Epithelial cell of proximal tubule (primary cell): ENCODE measurements at regions not wholly inside any gene's neighbourhood (a gene's known extent, or its start where the extent isn't known, plus 50 kb on each side); places are given as distances from the start of the nearest gene placed in this dataset.

Source experiments
- DNase-seq: peaks from one replicate; pipeline ENCODE4 v3.0.0-alpha.2; 2011; ENCODE audit warnings: low read depth
- H3K4me3 ChIP-seq: 2 replicates; pipeline ENCODE4 v1.5.1; 2011; ENCODE audit warnings: low read depth, mild to moderate bottlenecking, low read length
- TF ChIP-seq, protein P1 (sequence below): conservative IDR thresholded peaks from 2 replicates; pipeline ENCODE4 v1.5.1; 2012; ENCODE audit warnings: low read depth, mild to moderate bottlenecking, low read length

DNA sequence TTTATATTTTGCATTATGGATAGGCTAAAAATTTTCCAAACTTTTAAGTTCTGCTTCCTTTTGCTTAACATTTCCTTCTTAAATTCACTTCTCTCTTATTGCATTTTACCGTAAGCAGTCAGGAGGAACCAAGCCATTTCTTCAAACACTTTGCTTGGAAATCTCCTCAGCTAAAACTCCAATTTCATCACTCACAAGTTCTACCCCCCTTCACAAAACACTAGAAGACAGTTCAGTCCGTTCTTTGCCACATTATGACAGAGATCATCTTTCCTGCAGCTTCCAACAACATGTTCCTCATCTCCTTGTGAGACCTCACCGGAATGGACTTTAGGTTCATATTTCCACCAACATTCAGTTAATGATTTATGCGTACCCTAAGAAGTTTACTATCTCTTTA, 79.2 kb upstream of the LY86 start:
- DNase-seq: no peak

DNA sequence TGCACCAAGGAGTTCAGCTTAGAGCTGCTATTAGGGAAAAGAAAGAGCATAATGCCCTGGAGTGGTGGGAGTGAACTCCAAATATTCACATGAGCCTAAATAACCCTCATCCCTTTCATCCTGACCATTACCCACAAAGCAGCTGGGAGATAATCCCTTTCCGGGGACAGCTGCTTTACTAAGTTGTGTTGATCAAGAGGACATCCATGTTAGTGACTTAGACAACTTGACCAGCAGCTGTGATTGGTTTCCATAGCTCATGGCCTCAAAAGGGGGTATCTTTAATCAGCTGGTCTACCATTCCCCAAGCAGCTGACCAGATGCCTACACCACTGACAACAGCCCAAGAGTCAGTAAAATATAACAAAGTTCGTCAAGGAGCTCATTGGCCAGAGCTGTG, 75.8 kb upstream of the LY86 start:
- TF ChIP-seq, protein P1, sequence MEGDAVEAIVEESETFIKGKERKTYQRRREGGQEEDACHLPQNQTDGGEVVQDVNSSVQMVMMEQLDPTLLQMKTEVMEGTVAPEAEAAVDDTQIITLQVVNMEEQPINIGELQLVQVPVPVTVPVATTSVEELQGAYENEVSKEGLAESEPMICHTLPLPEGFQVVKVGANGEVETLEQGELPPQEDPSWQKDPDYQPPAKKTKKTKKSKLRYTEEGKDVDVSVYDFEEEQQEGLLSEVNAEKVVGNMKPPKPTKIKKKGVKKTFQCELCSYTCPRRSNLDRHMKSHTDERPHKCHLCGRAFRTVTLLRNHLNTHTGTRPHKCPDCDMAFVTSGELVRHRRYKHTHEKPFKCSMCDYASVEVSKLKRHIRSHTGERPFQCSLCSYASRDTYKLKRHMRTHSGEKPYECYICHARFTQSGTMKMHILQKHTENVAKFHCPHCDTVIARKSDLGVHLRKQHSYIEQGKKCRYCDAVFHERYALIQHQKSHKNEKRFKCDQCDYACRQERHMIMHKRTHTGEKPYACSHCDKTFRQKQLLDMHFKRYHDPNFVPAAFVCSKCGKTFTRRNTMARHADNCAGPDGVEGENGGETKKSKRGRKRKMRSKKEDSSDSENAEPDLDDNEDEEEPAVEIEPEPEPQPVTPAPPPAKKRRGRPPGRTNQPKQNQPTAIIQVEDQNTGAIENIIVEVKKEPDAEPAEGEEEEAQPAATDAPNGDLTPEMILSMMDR: no peak
- H3K4me3 ChIP-seq: no peak overlapping the region
- DNase-seq: no peak

More for the DNA sequence above, 79.2 kb upstream of the LY86 start:
- H3K4me3 ChIP-seq: no peak overlapping the region
- TF ChIP-seq, protein P1: no peak

DNA sequence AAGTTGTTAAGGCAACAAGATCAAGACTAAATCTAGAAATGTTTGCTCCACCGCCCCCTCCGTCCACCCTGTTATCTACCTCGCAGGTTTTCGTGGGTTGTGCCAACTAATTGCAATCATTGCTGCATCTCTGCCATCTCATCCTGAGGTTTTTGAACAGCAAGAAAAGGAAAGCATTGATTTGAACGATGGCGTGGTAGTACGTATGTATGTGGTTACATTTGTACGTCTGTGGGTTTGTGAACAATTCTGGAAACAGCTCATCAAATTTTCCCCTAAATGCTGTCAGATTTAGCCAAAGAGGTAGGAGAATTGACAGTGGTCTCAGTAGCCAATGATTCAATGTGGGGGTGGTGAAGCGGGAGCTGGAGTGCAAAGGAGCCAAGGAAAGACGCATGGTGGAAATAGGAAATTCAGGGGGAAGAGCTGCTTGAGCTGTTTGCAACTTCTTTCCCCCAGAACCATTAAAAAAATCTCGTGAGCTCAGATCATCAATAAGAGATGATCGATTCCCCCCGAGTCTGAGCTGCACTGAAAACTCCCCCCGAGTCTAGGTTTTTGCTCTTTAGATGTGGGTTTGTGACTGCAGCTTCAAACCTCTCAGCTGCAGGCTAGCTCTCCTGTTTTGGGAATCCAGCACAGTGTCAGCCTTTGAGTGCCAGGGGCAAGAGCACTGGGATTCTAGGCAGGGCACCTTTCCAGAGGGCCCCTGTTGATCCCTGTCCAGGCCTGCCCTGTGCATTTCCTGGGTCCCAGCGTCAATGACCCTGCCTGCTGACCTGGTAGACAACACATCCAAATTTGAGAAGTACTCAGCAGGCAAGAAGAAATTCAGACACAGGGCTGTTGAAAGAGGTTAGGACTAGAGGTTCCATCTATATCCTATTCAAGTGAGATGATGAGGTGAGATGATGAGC, 72.6 kb upstream of the LY86 start:
- TF ChIP-seq, protein P1: no peak
- no peak overlapping the region for H3K4me3 ChIP-seq
- no peak for DNase-seq

DNA sequence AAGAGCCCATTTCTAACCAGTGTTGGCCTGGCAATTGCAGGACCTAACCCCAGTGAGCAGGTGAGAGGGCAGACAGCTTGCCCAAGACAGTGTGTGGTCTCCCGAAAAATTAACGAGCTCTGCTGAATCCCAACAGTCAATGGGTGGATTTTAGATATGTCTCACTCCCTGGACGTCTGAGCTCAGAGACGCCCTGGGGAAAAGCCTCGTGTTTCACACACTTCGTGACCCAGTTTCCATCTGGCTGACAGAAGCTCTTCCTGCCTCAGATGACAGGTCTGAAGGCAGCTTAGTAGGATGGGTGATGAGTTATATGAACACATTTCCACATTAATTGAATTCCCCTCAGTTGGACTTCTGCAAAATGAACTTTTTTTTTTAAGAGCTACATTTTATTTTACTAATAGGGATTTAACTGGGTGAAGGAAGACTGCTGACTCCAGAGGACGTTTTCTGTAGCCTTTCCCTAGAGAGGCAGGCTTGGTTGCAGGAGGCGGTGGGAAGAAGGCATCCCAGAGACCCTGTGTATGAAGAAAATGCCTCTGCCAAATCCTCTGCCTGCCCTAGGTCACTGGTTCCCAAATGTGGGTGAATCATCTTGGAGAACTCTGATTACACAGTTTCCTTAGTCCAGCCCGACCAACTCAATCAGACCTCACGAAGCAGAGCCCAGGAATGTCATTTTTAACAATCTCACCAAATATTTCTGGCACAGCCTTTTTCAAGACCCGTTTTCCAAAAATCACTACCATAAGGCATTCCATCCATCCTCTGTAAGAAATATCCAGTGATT, 71.7 kb upstream of the LY86 start:
- no peak for DNase-seq
- TF ChIP-seq, protein P1: no peak
- H3K4me3 ChIP-seq: no peak overlapping the region

DNA sequence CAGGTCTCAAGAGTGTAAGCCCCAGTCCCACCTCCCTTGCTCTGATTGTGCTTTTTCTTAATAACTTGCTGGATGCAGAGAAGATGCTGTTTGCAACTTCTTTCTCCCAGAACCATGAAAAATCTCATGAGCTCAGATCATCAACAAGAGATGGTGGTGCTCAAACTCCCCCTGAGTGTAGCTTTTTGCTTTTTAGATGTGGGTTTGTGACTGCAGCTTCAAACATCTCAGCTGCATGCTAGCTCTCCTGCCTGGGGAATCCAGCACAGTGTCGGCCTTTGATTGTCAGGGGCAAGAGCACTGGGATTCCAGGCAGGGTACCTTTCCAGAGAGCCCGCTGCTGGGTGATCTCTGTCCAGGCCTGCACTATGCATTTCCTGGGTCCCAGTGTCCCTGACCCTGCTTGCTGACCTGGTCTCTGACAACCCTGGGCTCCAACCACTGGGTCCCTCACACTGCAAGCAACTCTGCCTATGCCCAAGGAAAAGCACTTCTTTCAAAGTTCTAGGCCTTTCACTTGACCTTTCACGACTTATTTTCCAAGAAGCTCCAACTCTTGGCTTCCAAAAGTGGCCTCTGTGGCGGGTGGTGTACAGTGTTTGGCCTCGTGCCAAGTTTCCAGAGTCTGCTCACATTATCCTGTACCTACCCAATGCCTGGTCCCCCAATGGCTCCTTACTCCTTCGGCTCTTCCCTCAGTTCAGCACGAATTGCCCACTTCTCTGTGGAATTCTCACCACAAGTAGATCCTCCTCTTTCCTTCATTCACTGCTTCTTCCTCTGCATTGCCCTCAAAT, 69.7 kb upstream of the LY86 start:
- TF ChIP-seq, protein P1: no peak
- DNase-seq: no peak
- no peak overlapping the region for H3K4me3 ChIP-seq

DNA sequence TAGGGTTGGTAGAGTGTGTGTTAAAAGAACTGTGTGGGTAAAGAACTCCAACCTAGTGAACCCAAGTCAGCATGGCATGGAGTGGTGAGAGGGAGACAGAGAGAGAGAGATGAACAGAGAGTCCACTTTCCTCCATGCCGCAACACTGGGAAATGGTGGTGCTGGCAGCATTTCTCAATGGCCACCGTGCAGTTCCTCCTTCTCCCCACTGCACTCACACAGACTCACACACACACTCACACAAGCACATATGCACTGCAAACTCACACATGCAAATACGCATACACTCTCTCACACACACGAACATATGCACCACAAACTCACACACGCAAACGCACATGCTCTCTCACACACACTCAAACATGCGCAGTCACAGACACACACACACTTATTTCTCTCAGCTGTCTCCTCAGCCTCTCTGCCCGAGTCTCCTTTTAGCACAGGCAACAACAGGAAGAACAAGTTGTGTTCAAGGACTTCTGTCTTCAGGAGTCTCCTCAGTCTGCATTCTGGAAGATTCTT, 66.5 kb upstream of the LY86 start:
- TF ChIP-seq, protein P1: no peak
- H3K4me3 ChIP-seq: no peak overlapping the region
- DNase-seq: no peak
